Uterus (tissue), 3 donors: ENCODE measurements at regions not wholly inside any gene's neighbourhood (a gene's known extent, or its start where the extent isn't known, plus 50 kb on each side); places are given as distances from the start of the nearest gene placed in this dataset. TPM values are rescaled to one million over a fixed set of nuclear protein-coding genes. Genes with fewer than 3 reads are reported as not detected.

Source experiments
- DNase-seq, 2 donors: peaks; one replicate each; pipeline ENCODE4 v3.0.0-alpha.2; 2019 to 2020
- H3K27ac ChIP-seq, 2 donors: fragments of 200-600 bp; sonication (generic); 1 replicate in 1 of 2; 2 replicates in 1 of 2; pipeline ENCODE4 v1.5.1; 2016 to 2018
- H3K27me3 ChIP-seq, 2 donors: fragments of 200-600 bp; sonication (generic); one replicate each; pipeline ENCODE4 v1.5.1; 2018 to 2019; ENCODE audit warnings: control low read depth in 1 of 2
- H3K36me3 ChIP-seq, 2 donors: fragments of 200-600 bp; sonication (generic); one replicate each; pipeline ENCODE4 v1.5.1; 2019; ENCODE audit warnings: control low read depth in 1 of 2
- H3K4me1 ChIP-seq, 2 donors: fragments of 200-600 bp; sonication (generic); one replicate each; pipeline ENCODE4 v1.5.1; 2018 to 2019; ENCODE audit warnings: control low read depth in 1 of 2
- H3K4me3 ChIP-seq, 2 donors: fragments of 200-600 bp; sonication (generic); 1 replicate in 1 of 2; 2 replicates in 1 of 2; pipeline ENCODE4 v1.5.1; 2018 to 2019; ENCODE audit warnings: mild to moderate bottlenecking in 1 of 2
- H3K9me3 ChIP-seq, 2 donors: fragments of 200-600 bp; sonication (generic); one replicate each; pipeline ENCODE4 v1.5.1; 2019; ENCODE audit warnings: control low read depth in 1 of 2
- CTCF ChIP-seq, 4 experiments: fragments of 200-600 bp in 2 of 4; fragments of 450-650 bp in 2 of 4; sonication (generic) in 2 of 4; IDR thresholded peaks; one replicate each; pipeline ENCODE4 v1.5.1; 2016 to 2019; ENCODE audit warnings: antibody characterized with exemption in 4 of 4, mild to moderate bottlenecking in 2 of 4, moderate library complexity in 1 of 4
- POLR2A ChIP-seq, 2 donors: fragments of 450-650 bp; IDR thresholded peaks; one replicate each; pipeline ENCODE4 v1.6.1; 2016; ENCODE audit warnings: antibody characterized with exemption in 2 of 2, mild to moderate bottlenecking in 1 of 2, moderate library complexity in 1 of 2
- intact Hi-C: fragments of 100-400 bp; cut with DNase I; formaldehyde crosslinking; loops from one replicate; pipeline ENCODE4 v1.15.1; 2023; ENCODE audit warnings: low total_unique reads
- small RNA-seq: library from RNA; depleted of rRNA; stranded (forward); fragments of <200 nt; gene quantifications from one replicate; pipeline ENCODE3, GENCODE V24; 2016
- donor health status: DM: yes; HTN: yes; CAD: no.

- no peaks in the 10 kb centered on the region for H3K27me3 ChIP-seq
- TF ChIP-seq CTCF (IDR thresholded peaks at IDR 0.05) (no peak), POLR2A (IDR thresholded peaks at IDR 0.05) (no peak)
- peak overlapping the region in 1 of 2 donors; percentile 3 for H3K27ac ChIP-seq
- intact Hi-C loops: no loop called here
- no peaks in the 10 kb centered on the region for H3K9me3 ChIP-seq
- H3K36me3 ChIP-seq: no peaks in the 10 kb centered on the region
- no peak for DNase-seq
- H3K4me1 ChIP-seq: no peaks in the 10 kb centered on the region
- H3K4me3 ChIP-seq: no peak overlapping the region
These were observed 50.2 kb upstream of the C15orf39 start for GRCh38 chr15:75151214-75152128.

Small RNA genes lying in the stretch of these regions (small RNA-seq; reads per million reads assigned to genes)
- gene RF00017 (not detected), gene RF00601 (not detected)
